AG20443 (cell line): ENCODE measurements at regions not wholly inside any gene's neighbourhood (a gene's known extent, or its start where the extent isn't known, plus 50 kb on each side); places are given as distances from the start of the nearest gene placed in this dataset.

ENCODE experiments used
- DNase-seq: peaks from one replicate; pipeline ENCODE4 v3.0.0; 2012; ENCODE audit warnings: low spot score, mixed read lengths

DNA sequence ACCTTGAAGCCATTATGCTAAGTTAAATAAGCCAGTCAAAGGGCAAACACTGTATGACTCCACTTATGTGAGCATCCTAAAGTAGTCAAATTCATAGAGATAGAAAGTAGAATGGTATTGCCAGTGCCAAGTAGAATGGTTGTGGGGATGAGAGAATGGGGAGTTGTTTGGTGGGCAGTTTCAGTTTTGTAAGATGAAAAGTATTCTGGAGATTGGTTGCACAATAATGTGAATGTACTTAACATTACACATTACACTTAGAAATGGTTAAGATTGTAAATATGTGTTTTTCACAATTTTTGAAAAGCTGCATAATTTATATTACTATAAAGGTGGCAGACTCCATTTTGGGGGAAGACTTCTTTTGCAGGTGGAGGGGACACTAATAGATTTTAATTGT is 51.3 kb upstream of the CARMIL1 start:
- DNase-seq = no peak
